Omental fat pad (tissue), 3 donors: ENCODE measurements at regions not wholly inside any gene's neighbourhood (a gene's known extent, or its start where the extent isn't known, plus 50 kb on each side); places are given as distances from the start of the nearest gene placed in this dataset.

Experiments
- ATAC-seq: fragments of 150-250 bp; one replicate; pipeline ENCODE4 v1.9.1; 2016; ENCODE audit warnings: mild to moderate bottlenecking, moderate library complexity; ENCODE audit not compliant: low FRiP score
- DNase-seq: peaks from one replicate; pipeline ENCODE4 v3.0.0-alpha.2; 2019; ENCODE audit warnings: low spot score
- CTCF ChIP-seq, 3 donors: fragments of 450-650 bp; IDR thresholded peaks; one replicate each; pipeline ENCODE4 v1.5.1; 2016 to 2017; ENCODE audit warnings: antibody characterized with exemption in 3 of 3, mild to moderate bottlenecking in 3 of 3, moderate library complexity in 2 of 3

- no peak for TF ChIP-seq CTCF (IDR thresholded peaks at IDR 0.05)
- DNase-seq (no peak), ATAC-seq (no peak)
Observed at GRCh38 chr1:112063781-112064728, 74.6 kb upstream of the KCND3 start.

- TF ChIP-seq CTCF (IDR thresholded peaks at IDR 0.05), result no peak
- ATAC-seq, result no peak
- DNase-seq, result no peak
Observed at GRCh38 chr1:112067989-112068388, 78.5 kb upstream of the KCND3 start.

- ATAC-seq, result no peak
- TF ChIP-seq CTCF (IDR thresholded peaks at IDR 0.05), result no peak
- no peak for DNase-seq
Observed at GRCh38 chr1:112070677-112071076, 81.2 kb upstream of the KCND3 start.

GRCh38 chr1:112074711-112075110 lies 85.2 kb upstream of the KCND3 start:
- no peak for DNase-seq
- no peak for TF ChIP-seq CTCF (IDR thresholded peaks at IDR 0.05)
- ATAC-seq, result no peak

GRCh38 chr1:112075566-112075965 lies 86.1 kb upstream of the KCND3 start:
- DNase-seq (no peak), ATAC-seq (no peak)
- no peak for TF ChIP-seq CTCF (IDR thresholded peaks at IDR 0.05)

GRCh38 chr1:112079446-112079845 lies 90.0 kb upstream of the KCND3 start:
- no peak for TF ChIP-seq CTCF (IDR thresholded peaks at IDR 0.05)
- ATAC-seq, result no peak
- DNase-seq, result no peak

- ATAC-seq (no peak), DNase-seq (no peak)
- TF ChIP-seq CTCF (IDR thresholded peaks at IDR 0.05), result no peak
Observed at GRCh38 chr1:112083487-112083886, 94.0 kb upstream of the KCND3 start.
